Activated naive CD4-positive, alpha-beta T cell treated with anti-CD3 and anti-CD28 coated beads for 36 hours (primary cell): ENCODE measurements at regions not wholly inside any gene's neighbourhood (a gene's known extent, or its start where the extent isn't known, plus 50 kb on each side); places are given as distances from the start of the nearest gene placed in this dataset.
"Not testable (repeated sequence)": the region's sequence is repeated elsewhere in the genome, so short reads cannot be mapped to it uniquely, and the experiment has no call there.

ENCODE experiments used
- CTCF ChIA-PET: fragments of 350-600 bp; sonication (Branson Sonifier 250); formaldehyde crosslinking; loops from one replicate; lab custom pipeline; 2021; ENCODE audit warnings: antibody characterized with exemption; lab: Charles Lee
- DNase-seq: peaks from one replicate; pipeline ENCODE4 v3.0.0-alpha.2; 2020
- H3K27ac Mint-ChIP-seq: one replicate; pipeline ENCODE4 v1.8.0; 2021; ENCODE audit warnings: mild to moderate bottlenecking, mixed read lengths
- H3K27me3 Mint-ChIP-seq: one replicate; pipeline ENCODE4 v1.8.0; 2021; ENCODE audit warnings: low read depth, mixed read lengths
- H3K36me3 Mint-ChIP-seq: one replicate; pipeline ENCODE4 v1.8.0; 2021; ENCODE audit warnings: low read depth, mixed read lengths
- H3K4me1 Mint-ChIP-seq: one replicate; pipeline ENCODE4 v1.8.0; 2021; ENCODE audit warnings: low read depth, mixed read lengths
- H3K4me3 Mint-ChIP-seq: one replicate; pipeline ENCODE4 v1.8.0; 2021; ENCODE audit warnings: mild to moderate bottlenecking, moderate library complexity, mixed read lengths
- H3K9me3 Mint-ChIP-seq: one replicate; pipeline ENCODE4 v1.8.0; 2021; ENCODE audit warnings: mixed read lengths
- intact Hi-C: fragments of 100-400 bp; cut with micrococcal nuclease; formaldehyde crosslinking; loops from one replicate; pipeline ENCODE4 v1.15.1; 2023

GRCh38 chr13:20305587-20305986, 73.5 kb upstream of the GJB6 start:
- intact Hi-C loops = no loop called here

DNA sequence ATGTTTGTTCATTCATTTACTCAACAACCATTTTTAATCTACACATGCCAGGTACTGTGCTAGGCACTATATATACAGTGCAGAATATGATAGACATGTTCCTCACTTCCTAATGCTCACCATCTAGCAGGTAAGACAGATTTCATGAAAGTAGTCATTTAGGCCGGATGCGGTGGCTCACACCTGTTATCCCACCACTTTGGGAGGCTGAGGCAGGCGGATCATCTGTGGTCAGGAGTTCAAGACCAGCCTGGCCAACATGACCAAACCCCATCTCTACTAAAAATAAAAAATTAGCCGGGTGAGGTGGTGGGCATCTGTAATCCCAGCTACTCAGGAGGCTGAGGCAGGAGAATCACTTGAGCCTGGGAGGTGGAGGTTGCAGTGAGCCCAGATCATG, 71.9 kb upstream of the GJB6 start:
- H3K4me1 Mint-ChIP-seq = not testable (repeated sequence)
- CTCF ChIA-PET = interaction anchor here (0.6 kb wide), 1 partner anchor 625 kb away, joined by 3 read pairs; no protein-coding TSS in a partner anchor

More at GRCh38 chr13:20305587-20305986, 73.5 kb upstream of the GJB6 start:
- H3K27ac Mint-ChIP-seq = no peak overlapping the region
- peaks cover 4% of the 10 kb centered on the region for H3K4me1 Mint-ChIP-seq
- H3K36me3 Mint-ChIP-seq = no peaks in the 10 kb centered on the region
- H3K9me3 Mint-ChIP-seq = peaks cover 12% of the 10 kb centered on the region
- peaks cover 26% of the 10 kb centered on the region for H3K27me3 Mint-ChIP-seq
- no peak for DNase-seq
- CTCF ChIA-PET = interaction anchor here (0.7 kb wide), 1 partner anchor 109 kb away, joined by 3 read pairs; no protein-coding TSS in a partner anchor
- no peak overlapping the region for H3K4me3 Mint-ChIP-seq

DNA sequence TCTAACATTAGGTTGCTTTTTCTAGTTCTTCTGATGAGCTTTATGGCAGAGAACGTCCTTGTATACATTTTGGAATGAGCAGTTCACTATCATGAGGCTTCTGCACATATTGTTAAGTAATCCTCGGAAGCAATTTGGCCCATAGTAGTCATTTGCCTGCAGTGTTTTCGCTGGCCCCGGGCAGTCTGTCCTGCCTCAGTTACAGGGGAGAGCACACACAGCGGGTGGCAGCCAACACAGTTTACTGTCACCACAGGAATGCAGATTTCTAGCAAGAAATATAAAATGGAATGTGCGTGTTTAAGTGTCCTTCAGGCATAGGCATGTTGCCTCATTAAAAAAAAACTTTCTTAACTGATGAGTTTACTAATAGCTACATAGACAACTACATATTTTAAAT, 71.5 kb upstream of the GJB6 start:
- H3K9me3 Mint-ChIP-seq = peaks cover 11% of the 10 kb centered on the region
- CTCF ChIA-PET = no interaction called here

More for the DNA sequence above, 71.9 kb upstream of the GJB6 start:
- intact Hi-C loops, H3K4me3 Mint-ChIP-seq, DNase-seq, H3K27ac Mint-ChIP-seq, H3K36me3 Mint-ChIP-seq: not testable (repeated sequence)
- Mint-ChIP-seq H3K9me3 (peaks cover 12% of the 10 kb centered on the region), H3K27me3 (peaks cover 28% of the 10 kb centered on the region)

GRCh38 chr13:20301403-20302071, 69.4 kb upstream of the GJB6 start:
- H3K4me3 Mint-ChIP-seq = no peak overlapping the region
- DNase-seq = no peak
- H3K27me3 Mint-ChIP-seq = peaks cover 26% of the 10 kb centered on the region
- peaks cover 4% of the 10 kb centered on the region for H3K4me1 Mint-ChIP-seq
- CTCF ChIA-PET = interaction anchor here (0.9 kb wide), 1 partner anchor 7 kb away, joined by 3 read pairs; no protein-coding TSS in a partner anchor
- H3K36me3 Mint-ChIP-seq = no peaks in the 10 kb centered on the region
- no peaks in the 10 kb centered on the region for H3K9me3 Mint-ChIP-seq
- no peak overlapping the region for H3K27ac Mint-ChIP-seq
- intact Hi-C loops = no loop called here

More for the DNA sequence above, 71.5 kb upstream of the GJB6 start:
- no peaks in the 10 kb centered on the region for H3K36me3 Mint-ChIP-seq
- DNase-seq = no peak
- peaks cover 4% of the 10 kb centered on the region for H3K4me1 Mint-ChIP-seq
- H3K27me3 Mint-ChIP-seq = peaks cover 28% of the 10 kb centered on the region
- H3K4me3 Mint-ChIP-seq = no peak overlapping the region
- no peak overlapping the region for H3K27ac Mint-ChIP-seq
- intact Hi-C loops = no loop called here

DNA sequence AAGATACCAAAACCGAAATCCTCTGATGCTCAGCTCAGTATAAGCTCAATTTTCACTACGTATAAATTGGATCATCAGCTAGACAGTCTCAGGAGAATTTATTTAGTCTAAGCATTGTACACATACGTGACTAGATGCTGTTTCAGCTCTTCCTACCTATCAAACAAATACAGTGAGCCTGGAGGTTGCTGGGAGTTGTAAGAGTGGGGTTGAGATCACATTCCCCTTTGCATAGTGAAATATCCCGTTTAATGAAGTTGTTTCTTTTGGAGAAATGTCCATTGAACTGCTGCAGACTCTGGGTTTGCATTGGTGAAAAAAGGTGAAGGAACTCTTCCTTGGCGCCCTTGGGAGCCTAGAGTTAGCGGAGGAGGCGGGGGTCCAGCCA, 68.9 kb upstream of the GJB6 start:
- intact Hi-C loops = no loop called here
- Mint-ChIP-seq H3K27me3 (peaks cover 26% of the 10 kb centered on the region), H3K36me3 (no peaks in the 10 kb centered on the region), H3K27ac (no peak overlapping the region), H3K4me1 (peaks cover 4% of the 10 kb centered on the region), H3K4me3 (no peak overlapping the region), H3K9me3 (no peaks in the 10 kb centered on the region)
- CTCF ChIA-PET = interaction anchor here (0.9 to 1.2 kb wide), 2 partner anchors 8 to 104 kb away, joined by 3 to 4 read pairs; no protein-coding TSS in a partner anchor
- no peak for DNase-seq

DNA sequence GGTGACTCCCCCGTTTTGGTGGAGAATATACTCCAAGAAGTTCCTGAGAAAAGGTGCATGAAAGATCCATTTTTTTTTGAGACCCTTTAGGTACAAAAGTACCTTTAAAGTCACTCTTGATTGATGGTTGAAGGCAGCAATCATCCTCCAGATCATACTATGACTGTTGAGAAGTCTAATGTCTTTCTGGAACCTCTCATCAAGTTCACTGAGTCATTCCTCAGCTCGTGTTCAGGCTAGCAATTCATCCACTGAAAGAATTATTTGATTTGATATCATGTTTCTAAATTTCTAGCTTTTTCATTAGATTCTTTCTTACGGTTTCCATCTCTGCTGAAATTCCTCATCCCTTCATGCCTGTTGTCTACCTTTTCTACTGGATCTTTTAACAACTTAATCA, 65.1 kb upstream of the GJB6 start:
- Mint-ChIP-seq H3K27me3 (peaks cover 16% of the 10 kb centered on the region), H3K27ac (no peak overlapping the region), H3K4me3 (no peak overlapping the region), H3K4me1 (peaks cover 4% of the 10 kb centered on the region), H3K9me3 (no peaks in the 10 kb centered on the region), H3K36me3 (no peaks in the 10 kb centered on the region)
- intact Hi-C loops = loop anchor here (5.0 kb wide), 1 partner anchor 100 kb away; no protein-coding TSS in a partner anchor
- DNase-seq = no peak
- CTCF ChIA-PET = interaction anchor here (1.2 kb wide), 1 partner anchor 11 kb away, joined by 4 read pairs; no protein-coding TSS in a partner anchor

- Mint-ChIP-seq H3K36me3 (no peaks in the 10 kb centered on the region), H3K27me3 (peaks cover 8% of the 10 kb centered on the region), H3K9me3 (no peaks in the 10 kb centered on the region), H3K4me1 (no peaks in the 10 kb centered on the region), H3K4me3 (no peak overlapping the region), H3K27ac (no peak overlapping the region)
- no peak for DNase-seq
- intact Hi-C loops = loop anchor here (5.0 kb wide), 1 partner anchor 99 kb away; no protein-coding TSS in a partner anchor
- CTCF ChIA-PET = no interaction called here
These were observed 63.8 kb upstream of the GJB6 start for GRCh38 chr13:20295956-20296355.

DNA sequence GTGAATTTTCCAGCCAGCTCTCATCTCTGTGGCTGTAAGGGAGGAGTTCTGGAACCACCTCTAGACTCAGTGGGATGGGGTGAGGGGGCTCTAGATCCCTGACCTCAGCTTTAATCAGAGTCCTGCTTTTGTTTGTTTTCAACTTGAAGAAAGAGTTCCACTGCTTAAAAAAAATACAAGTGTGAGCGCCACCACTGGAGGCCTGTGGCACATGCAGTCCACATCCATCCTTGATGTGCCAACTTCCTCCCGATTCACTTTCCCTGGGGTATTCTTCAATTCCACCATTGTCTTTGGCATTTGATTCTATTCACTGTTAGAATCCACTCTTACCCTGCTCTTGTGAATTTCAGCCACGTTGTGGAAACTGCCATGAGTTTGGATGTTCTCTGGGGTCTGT, 62.4 kb upstream of the GJB6 start:
- Mint-ChIP-seq H3K27ac (no peak overlapping the region), H3K4me3 (no peak overlapping the region), H3K36me3 (no peaks in the 10 kb centered on the region), H3K27me3 (peaks cover 2% of the 10 kb centered on the region), H3K4me1 (no peaks in the 10 kb centered on the region), H3K9me3 (no peaks in the 10 kb centered on the region)
- CTCF ChIA-PET = interaction anchor here (0.6 to 1.2 kb wide), 2 partner anchors 98 to 806 kb away, joined by 3 read pairs; no protein-coding TSS in a partner anchor
- DNase-seq = no peak
- intact Hi-C loops = no loop called here

DNA sequence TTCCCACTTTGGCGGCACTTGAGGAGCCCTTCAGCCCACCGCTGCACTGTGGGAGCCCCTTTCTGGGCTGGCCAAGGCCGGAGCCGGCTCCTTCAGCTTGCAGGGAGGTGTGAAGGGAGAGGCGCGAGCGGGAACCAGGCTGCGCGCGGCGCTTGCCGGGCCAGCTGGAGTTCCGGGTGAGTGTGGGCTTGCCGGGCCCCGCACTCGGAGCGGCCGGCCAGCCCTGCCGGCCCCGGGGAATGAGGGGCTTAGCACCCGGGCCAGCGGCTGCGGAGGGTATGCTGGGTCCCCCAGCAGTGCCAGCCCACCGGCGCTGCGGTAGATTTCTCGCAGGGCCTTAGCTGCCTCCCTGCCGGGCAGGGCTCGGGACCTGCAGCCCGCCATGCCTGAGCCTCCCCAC, 60.2 kb upstream of the GJB6 start:
- H3K36me3 Mint-ChIP-seq, H3K4me3 Mint-ChIP-seq, intact Hi-C loops, H3K27me3 Mint-ChIP-seq, DNase-seq, H3K27ac Mint-ChIP-seq, H3K4me1 Mint-ChIP-seq, H3K9me3 Mint-ChIP-seq: not testable (repeated sequence)
- CTCF ChIA-PET = interaction anchor here (1.1 kb wide), 1 partner anchor 23 kb away, joined by 3 read pairs; no protein-coding TSS in a partner anchor

- no peak for DNase-seq
- Mint-ChIP-seq H3K27me3 (peaks cover 2% of the 10 kb centered on the region), H3K9me3 (peaks cover 5% of the 10 kb centered on the region), H3K4me3 (no peak overlapping the region), H3K27ac (no peak overlapping the region), H3K4me1 (no peaks in the 10 kb centered on the region), H3K36me3 (no peaks in the 10 kb centered on the region)
- intact Hi-C loops = no loop called here
- CTCF ChIA-PET = interaction anchor here (1.1 kb wide), 1 partner anchor 23 kb away, joined by 3 read pairs; no protein-coding TSS in a partner anchor
These were observed 59.6 kb upstream of the GJB6 start for GRCh38 chr13:20291675-20292074.

DNA sequence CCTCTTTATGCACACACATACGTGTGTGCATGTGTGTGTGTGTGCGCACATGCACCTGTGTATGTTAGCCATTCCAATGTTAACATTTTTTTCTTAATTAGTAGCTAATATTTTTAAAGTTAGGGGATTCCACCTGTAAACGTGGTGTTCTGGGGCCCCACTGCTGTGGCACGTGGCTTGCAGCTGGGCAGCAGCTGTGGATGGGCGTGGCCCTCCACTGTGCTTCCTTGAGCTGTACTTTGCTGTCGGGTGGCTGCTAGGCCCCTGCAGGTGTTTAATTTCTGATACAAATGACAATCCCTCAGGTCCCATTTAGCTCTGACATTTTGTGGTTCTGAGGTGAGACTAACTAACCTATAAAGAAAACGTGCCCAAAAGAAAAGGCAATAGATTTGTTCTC, 58.9 kb upstream of the GJB6 start:
- Mint-ChIP-seq H3K9me3 (peaks cover 10% of the 10 kb centered on the region), H3K4me1 (no peaks in the 10 kb centered on the region), H3K27me3 (peaks cover 2% of the 10 kb centered on the region), H3K27ac (no peak overlapping the region), H3K36me3 (no peaks in the 10 kb centered on the region), H3K4me3 (no peak overlapping the region)
- intact Hi-C loops = no loop called here
- DNase-seq = no peak
- CTCF ChIA-PET = interaction anchor here (1.1 kb wide), 1 partner anchor 24 kb away, joined by 3 read pairs; no protein-coding TSS in a partner anchor

- no peak overlapping the region for H3K4me3 Mint-ChIP-seq
- DNase-seq = no peak
- intact Hi-C loops = no loop called here
- CTCF ChIA-PET = interaction anchor here (1.5 kb wide), 1 partner anchor 12 kb away, joined by 3 read pairs; no protein-coding TSS in a partner anchor
- peaks cover 1% of the 10 kb centered on the region for H3K36me3 Mint-ChIP-seq
- H3K9me3 Mint-ChIP-seq = peaks cover 24% of the 10 kb centered on the region
- H3K4me1 Mint-ChIP-seq = no peaks in the 10 kb centered on the region
- H3K27ac Mint-ChIP-seq = no peak overlapping the region
- no peaks in the 10 kb centered on the region for H3K27me3 Mint-ChIP-seq
These were observed 56.4 kb upstream of the GJB6 start for GRCh38 chr13:20288561-20288960.
